GM12875 (cell line): ENCODE measurements at regions not wholly inside any gene's neighbourhood (a gene's known extent, or its start where the extent isn't known, plus 50 kb on each side); places are given as distances from the start of the nearest gene placed in this dataset.

Experiments
- H3K4me3 ChIP-seq: one replicate; pipeline ENCODE4 v1.5.1; 2011; ENCODE audit warnings: low read depth, low read length, control low read depth
- TF ChIP-seq, protein P1 (sequence below): IDR thresholded peaks from 2 replicates; pipeline ENCODE4 v1.5.1; 2011; ENCODE audit warnings: low read depth, mild to moderate bottlenecking, control low read depth, inconsistent platforms, low read length, moderate library complexity, borderline replicate concordance; ENCODE audit not compliant: insufficient read depth

DNA sequence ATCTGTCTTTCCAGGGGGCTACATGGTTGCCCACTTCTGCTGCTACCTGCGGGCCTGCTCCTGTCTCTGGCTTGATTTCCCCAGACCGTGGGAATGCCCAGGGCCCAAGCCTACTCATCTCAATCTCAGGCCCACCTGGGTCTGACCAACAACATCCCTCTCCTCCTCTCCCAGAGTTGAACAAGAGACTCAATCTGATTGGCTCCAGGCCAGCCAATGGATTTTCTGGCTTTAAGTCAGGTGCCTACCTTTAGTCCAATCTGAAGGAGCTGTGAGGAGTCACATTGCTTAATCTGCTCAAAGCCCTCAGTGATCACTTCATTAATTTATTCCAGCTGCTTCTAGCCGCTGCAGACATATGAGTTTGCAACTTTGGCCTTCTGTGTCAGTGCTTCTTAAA lies 162.4 kb upstream of the KCNG1 start:
- TF ChIP-seq, protein P1, sequence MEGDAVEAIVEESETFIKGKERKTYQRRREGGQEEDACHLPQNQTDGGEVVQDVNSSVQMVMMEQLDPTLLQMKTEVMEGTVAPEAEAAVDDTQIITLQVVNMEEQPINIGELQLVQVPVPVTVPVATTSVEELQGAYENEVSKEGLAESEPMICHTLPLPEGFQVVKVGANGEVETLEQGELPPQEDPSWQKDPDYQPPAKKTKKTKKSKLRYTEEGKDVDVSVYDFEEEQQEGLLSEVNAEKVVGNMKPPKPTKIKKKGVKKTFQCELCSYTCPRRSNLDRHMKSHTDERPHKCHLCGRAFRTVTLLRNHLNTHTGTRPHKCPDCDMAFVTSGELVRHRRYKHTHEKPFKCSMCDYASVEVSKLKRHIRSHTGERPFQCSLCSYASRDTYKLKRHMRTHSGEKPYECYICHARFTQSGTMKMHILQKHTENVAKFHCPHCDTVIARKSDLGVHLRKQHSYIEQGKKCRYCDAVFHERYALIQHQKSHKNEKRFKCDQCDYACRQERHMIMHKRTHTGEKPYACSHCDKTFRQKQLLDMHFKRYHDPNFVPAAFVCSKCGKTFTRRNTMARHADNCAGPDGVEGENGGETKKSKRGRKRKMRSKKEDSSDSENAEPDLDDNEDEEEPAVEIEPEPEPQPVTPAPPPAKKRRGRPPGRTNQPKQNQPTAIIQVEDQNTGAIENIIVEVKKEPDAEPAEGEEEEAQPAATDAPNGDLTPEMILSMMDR, result no peak
- no peak overlapping the region for H3K4me3 ChIP-seq

DNA sequence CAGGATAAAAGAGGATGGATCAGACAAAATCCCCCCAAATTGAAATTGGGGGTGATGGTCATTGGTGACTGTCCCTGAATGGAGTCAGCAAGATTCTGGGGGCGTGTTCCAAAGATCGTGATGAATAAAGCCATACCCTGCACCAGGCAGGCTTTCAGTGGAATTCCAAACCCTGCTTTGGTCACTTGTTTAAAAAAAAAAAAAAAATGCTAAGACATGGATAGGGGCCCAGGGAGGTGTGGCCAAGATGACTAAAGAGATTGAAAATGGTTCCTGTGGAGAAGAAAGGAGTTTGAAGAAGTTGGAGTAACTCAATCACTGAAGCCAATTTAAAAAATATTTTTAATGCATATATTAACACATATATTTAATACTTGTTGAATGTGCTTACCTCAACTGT lies 161.4 kb upstream of the KCNG1 start:
- TF ChIP-seq, protein P1, result no peak
- no peak overlapping the region for H3K4me3 ChIP-seq

DNA sequence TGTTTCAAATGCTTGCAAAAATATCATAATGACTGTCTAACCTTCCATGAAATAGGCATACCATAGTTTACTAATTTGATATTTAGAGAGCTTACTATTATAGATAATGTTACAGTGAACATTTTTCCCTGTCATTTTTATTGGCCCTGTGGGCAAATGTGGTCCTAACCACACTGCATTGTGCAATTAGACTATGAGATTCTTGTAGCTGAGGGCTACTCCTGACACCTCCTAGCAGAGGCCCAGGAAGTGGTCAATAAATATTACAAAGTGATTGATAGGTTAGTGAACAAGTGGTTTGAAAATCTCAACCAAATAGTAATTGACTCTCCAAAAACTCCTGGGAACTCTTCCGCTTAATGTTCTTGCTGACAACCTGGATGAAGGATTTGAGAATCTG lies 160.5 kb upstream of the KCNG1 start:
- no peak overlapping the region for H3K4me3 ChIP-seq
- TF ChIP-seq, protein P1, result no peak

DNA sequence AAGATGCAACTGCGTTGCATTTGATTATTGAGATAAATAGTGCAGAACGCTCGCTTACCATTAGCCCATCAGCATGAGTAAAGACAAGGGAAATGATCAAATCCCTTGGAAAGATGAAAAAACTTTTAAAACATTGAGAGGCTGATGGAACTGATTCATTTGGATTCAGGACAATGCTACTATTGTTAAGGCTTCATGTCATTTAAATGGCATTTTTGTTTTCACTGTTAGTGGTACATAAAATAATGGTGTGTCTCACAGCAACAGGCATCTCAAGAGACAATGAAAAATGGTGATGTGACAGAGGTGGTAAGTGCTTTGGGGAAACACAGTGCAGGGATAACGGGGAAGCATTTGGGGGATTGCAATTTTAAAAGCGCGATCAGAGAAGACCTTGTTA lies 159.7 kb upstream of the KCNG1 start:
- H3K4me3 ChIP-seq, result no peak overlapping the region
- TF ChIP-seq, protein P1, result no peak

DNA sequence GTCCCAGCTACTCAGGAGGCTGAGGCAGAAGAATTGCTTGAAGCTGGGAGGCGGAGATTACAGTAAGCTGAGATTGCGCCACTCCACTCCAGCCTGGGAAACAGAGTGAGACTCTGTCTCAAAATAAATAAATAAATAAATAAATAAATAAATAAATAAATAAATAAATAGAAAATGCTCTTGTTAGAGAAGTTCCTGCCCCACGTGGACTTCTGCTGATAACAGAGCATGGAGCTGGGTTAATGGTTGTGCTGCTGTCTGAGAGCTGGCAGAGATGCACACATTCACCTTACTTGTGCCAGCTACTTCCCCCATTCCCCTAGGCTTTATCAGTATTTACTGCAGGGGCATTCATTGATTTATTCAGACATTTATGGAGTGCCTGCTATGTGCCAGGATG lies 155.2 kb upstream of the KCNG1 start:
- H3K4me3 ChIP-seq, result no peak overlapping the region
- TF ChIP-seq, protein P1, result no peak

DNA sequence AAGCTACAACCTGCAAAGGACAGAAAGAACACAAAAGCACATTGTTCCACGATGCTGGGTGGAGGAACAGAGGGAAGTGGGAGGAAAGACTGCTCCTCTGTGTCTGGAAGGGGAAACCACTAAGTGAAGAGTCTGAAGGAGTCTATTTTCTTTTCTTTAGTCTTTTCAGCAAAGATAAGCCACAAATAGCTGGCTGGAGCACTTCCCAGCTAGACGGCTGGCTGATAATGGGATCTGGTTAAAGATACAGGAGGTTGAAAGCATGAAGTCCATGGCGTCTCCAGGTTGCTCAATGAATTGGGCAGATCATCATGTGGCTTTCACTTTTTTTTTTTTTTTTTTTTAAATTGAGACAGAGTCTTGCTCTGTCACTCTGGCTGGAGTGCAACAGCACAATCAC lies 154.0 kb upstream of the KCNG1 start:
- TF ChIP-seq, protein P1, result no peak
- H3K4me3 ChIP-seq, result no peak overlapping the region

DNA sequence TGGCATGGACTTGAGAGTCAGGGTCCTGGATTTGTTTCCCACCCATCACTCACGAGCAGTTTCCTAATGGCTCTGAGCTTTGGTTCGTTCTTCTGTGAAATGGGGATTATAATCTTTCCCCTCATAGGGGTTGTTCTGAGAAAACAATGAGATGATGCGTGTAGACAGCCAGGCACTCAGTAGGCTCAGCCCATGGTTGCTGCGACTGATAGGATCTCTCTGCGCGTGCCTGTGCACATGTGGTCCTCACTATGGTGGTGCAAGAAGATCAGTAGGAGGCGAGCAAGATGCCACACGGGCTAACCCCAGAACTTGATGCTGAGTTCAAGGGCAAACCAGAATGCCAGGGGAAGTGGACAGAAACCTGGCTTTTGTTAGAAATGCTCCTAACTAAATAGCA lies 153.5 kb upstream of the KCNG1 start:
- H3K4me3 ChIP-seq, result no peak overlapping the region
- TF ChIP-seq, protein P1, result no peak
